Stimulated activated CD4-positive, alpha-beta T cell treated with anti-CD3 and anti-CD28 coated beads, Interleukin-1b, Interleukin-23, amount 100 ng/mL, for 24 hours (primary cell): ENCODE measurements at regions not wholly inside any gene's neighbourhood (a gene's known extent, or its start where the extent isn't known, plus 50 kb on each side); places are given as distances from the start of the nearest gene placed in this dataset.
A peak's percentile ranks its signal among the peaks of the same experiment; 100 is the strongest.

ENCODE experiments used
- DNase-seq, 4 experiments: peaks; one replicate each; pipeline ENCODE4 v3.0.0-alpha.2; 2020; ENCODE audit warnings: low read depth in 4 of 4, low spot score in 1 of 4

- no peak for DNase-seq
Measured at GRCh38 chr14:89014569-89014850, 190.1 kb downstream of the TTC8 start.

GRCh38 chr14:89015016-89015415 lies 190.6 kb downstream of the TTC8 start:
- DNase-seq = no peak

- DNase-seq = no peak
Measured at GRCh38 chr14:89017417-89017816, 193.0 kb downstream of the TTC8 start.

GRCh38 chr14:89022274-89022673 lies 197.8 kb downstream of the TTC8 start:
- no peak for DNase-seq

- no peak for DNase-seq
Measured at GRCh38 chr14:89024691-89025090, 200.2 kb downstream of the TTC8 start.

GRCh38 chr14:89025561-89026236 lies 201.2 kb downstream of the TTC8 start:
- no peak for DNase-seq

GRCh38 chr14:89027097-89027740 lies 202.8 kb downstream of the TTC8 start:
- peak; percentile 34 to 44 (median 38) for DNase-seq

GRCh38 chr14:89028462-89029134 lies 204.1 kb downstream of the TTC8 start:
- no peak for DNase-seq

- no peak for DNase-seq
Measured at GRCh38 chr14:89029961-89030694, 205.7 kb downstream of the TTC8 start.

GRCh38 chr14:89030921-89031320 lies 206.5 kb downstream of the TTC8 start:
- no peak for DNase-seq

- DNase-seq = no peak
Measured at GRCh38 chr14:89032086-89032649, 207.7 kb downstream of the TTC8 start.

GRCh38 chr14:89033756-89034155 lies 209.3 kb downstream of the TTC8 start:
- no peak for DNase-seq

GRCh38 chr14:89036371-89036770 lies 211.9 kb downstream of the TTC8 start:
- DNase-seq = no peak

- DNase-seq = no peak
Measured at GRCh38 chr14:89037065-89037464, 212.6 kb downstream of the TTC8 start.

GRCh38 chr14:89040080-89040459 lies 215.6 kb downstream of the TTC8 start:
- no peak for DNase-seq

GRCh38 chr14:89040460-89041256 lies 216.2 kb downstream of the TTC8 start:
- peak; percentile 75 to 80 (median 76) for DNase-seq

GRCh38 chr14:89041257-89041582 lies 216.8 kb downstream of the TTC8 start:
- DNase-seq = no peak

- no peak for DNase-seq
Measured at GRCh38 chr14:89042021-89042420, 217.6 kb downstream of the TTC8 start.

- no peak for DNase-seq
Measured at GRCh38 chr14:89053303-89053702, 228.9 kb downstream of the TTC8 start.

- DNase-seq = no peak
Measured at GRCh38 chr14:89056394-89056793, 231.9 kb downstream of the TTC8 start.

GRCh38 chr14:89058697-89059096 lies 234.2 kb downstream of the TTC8 start:
- no peak for DNase-seq
